Calu3 (cell line): ENCODE measurements at regions not wholly inside any gene's neighbourhood (a gene's known extent, or its start where the extent isn't known, plus 50 kb on each side); places are given as distances from the start of the nearest gene placed in this dataset.

Source experiments
- BruUV-seq: library from RNA; stranded (reverse); fragments of 400-500 nt; replicated peaks from 2 replicates; lab custom pipeline; 2021; lab: Mats Ljungman, UMichigan
- CTCF ChIA-PET: fragments of 300-600 bp; sonication (Branson Sonifier 250); formaldehyde crosslinking; loops from one replicate; lab custom pipeline; 2022; ENCODE audit warnings: antibody characterized with exemption; lab: Charles Lee
- DNase-seq: peaks from one replicate; pipeline ENCODE4 v3.0.0; 2022
- H3K27ac Mint-ChIP-seq: one replicate; pipeline ENCODE4 v1.8.0; 2022; ENCODE audit warnings: mixed read lengths; ENCODE audit not compliant: unreplicated experiment
- H3K27me3 Mint-ChIP-seq: one replicate; pipeline ENCODE4 v1.8.0; 2022; ENCODE audit warnings: mixed read lengths; ENCODE audit not compliant: unreplicated experiment
- H3K36me3 Mint-ChIP-seq: one replicate; pipeline ENCODE4 v1.8.0; 2022; ENCODE audit warnings: mild to moderate bottlenecking, moderate library complexity, mixed read lengths; ENCODE audit not compliant: insufficient read depth, unreplicated experiment
- H3K4me1 Mint-ChIP-seq: one replicate; pipeline ENCODE4 v1.8.0; 2022; ENCODE audit warnings: mild to moderate bottlenecking, low read depth, mixed read lengths; ENCODE audit not compliant: unreplicated experiment
- H3K4me3 Mint-ChIP-seq: one replicate; pipeline ENCODE4 v1.8.0; 2022; ENCODE audit warnings: mild to moderate bottlenecking, low read depth, moderate library complexity, mixed read lengths; ENCODE audit not compliant: unreplicated experiment
- H3K9me3 Mint-ChIP-seq: one replicate; pipeline ENCODE4 v1.8.0; 2022; ENCODE audit warnings: low read depth, mixed read lengths; ENCODE audit not compliant: unreplicated experiment
- CTCF ChIP-seq: fragments of 200-600 bp; IDR thresholded peaks from one replicate; pipeline ENCODE4 v1.8.0; 2022; ENCODE audit warnings: antibody characterized with exemption; ENCODE audit not compliant: unreplicated experiment
- intact Hi-C: fragments of 100-400 bp; cut with micrococcal nuclease; formaldehyde crosslinking; loops from one replicate; pipeline ENCODE4 v1.10.0; 2022; ENCODE audit not compliant: unreplicated experiment

- no peak for DNase-seq
- no peak for TF ChIP-seq CTCF
- intact Hi-C loops = no loop called here
- H3K9me3 Mint-ChIP-seq = no peaks in the 10 kb centered on the region
- H3K36me3 Mint-ChIP-seq = no peaks in the 10 kb centered on the region
- H3K4me1 Mint-ChIP-seq = no peaks in the 10 kb centered on the region
- no peaks in the 10 kb centered on the region for H3K27me3 Mint-ChIP-seq
- BruUV-seq = no TSS peak
- CTCF ChIA-PET = interaction anchor here (0.8 kb wide), 1 partner anchor 10 kb away, joined by 4 read pairs; no protein-coding TSS in a partner anchor
- no peak overlapping the region for H3K27ac Mint-ChIP-seq
- no peak overlapping the region for H3K4me3 Mint-ChIP-seq
Measured at GRCh38 chr11:87754685-87755084, 420.6 kb downstream of the RAB38 start.

- no peak overlapping the region for H3K27ac Mint-ChIP-seq
- H3K9me3 Mint-ChIP-seq = no peaks in the 10 kb centered on the region
- intact Hi-C loops = no loop called here
- no peak for DNase-seq
- no peaks in the 10 kb centered on the region for H3K4me1 Mint-ChIP-seq
- H3K36me3 Mint-ChIP-seq = no peaks in the 10 kb centered on the region
- no peak overlapping the region for H3K4me3 Mint-ChIP-seq
- TF ChIP-seq CTCF = no peak
- BruUV-seq = no TSS peak
- CTCF ChIA-PET = no interaction called here
- no peaks in the 10 kb centered on the region for H3K27me3 Mint-ChIP-seq
Measured at GRCh38 chr11:87753143-87753542, 422.1 kb downstream of the RAB38 start.

GRCh38 chr11:87743007-87743406 lies 432.2 kb downstream of the RAB38 start:
- no TSS peak for BruUV-seq
- no peaks in the 10 kb centered on the region for H3K4me1 Mint-ChIP-seq
- H3K27me3 Mint-ChIP-seq = no peaks in the 10 kb centered on the region
- H3K27ac Mint-ChIP-seq = no peak overlapping the region
- intact Hi-C loops = no loop called here
- DNase-seq = no peak
- CTCF ChIA-PET = no interaction called here
- TF ChIP-seq CTCF = no peak
- no peaks in the 10 kb centered on the region for H3K36me3 Mint-ChIP-seq
- no peak overlapping the region for H3K4me3 Mint-ChIP-seq
- no peaks in the 10 kb centered on the region for H3K9me3 Mint-ChIP-seq

- Mint-ChIP-seq H3K36me3 (no peaks in the 10 kb centered on the region), H3K4me3 (no peak overlapping the region), H3K9me3 (no peaks in the 10 kb centered on the region), H3K4me1 (no peaks in the 10 kb centered on the region), H3K27ac (no peak overlapping the region), H3K27me3 (no peaks in the 10 kb centered on the region)
- intact Hi-C loops = no loop called here
- no peak for TF ChIP-seq CTCF
- no TSS peak for BruUV-seq
- CTCF ChIA-PET = no interaction called here
- DNase-seq = no peak
Measured at GRCh38 chr11:87740968-87741367, 434.3 kb downstream of the RAB38 start.

- no TSS peak for BruUV-seq
- CTCF ChIA-PET = no interaction called here
- H3K9me3 Mint-ChIP-seq = no peaks in the 10 kb centered on the region
- no peak for DNase-seq
- H3K36me3 Mint-ChIP-seq = no peaks in the 10 kb centered on the region
- H3K4me3 Mint-ChIP-seq = no peak overlapping the region
- no peaks in the 10 kb centered on the region for H3K4me1 Mint-ChIP-seq
- H3K27ac Mint-ChIP-seq = no peak overlapping the region
- H3K27me3 Mint-ChIP-seq = no peaks in the 10 kb centered on the region
- TF ChIP-seq CTCF = no peak
- intact Hi-C loops = no loop called here
Measured at GRCh38 chr11:87740451-87740850, 434.8 kb downstream of the RAB38 start.
